ENCODE measurements at regions not wholly inside any gene's neighbourhood (a gene's known extent, or its start where the extent isn't known, plus 50 kb on each side); places are given as distances from the start of the nearest gene placed in this dataset.

DNA sequence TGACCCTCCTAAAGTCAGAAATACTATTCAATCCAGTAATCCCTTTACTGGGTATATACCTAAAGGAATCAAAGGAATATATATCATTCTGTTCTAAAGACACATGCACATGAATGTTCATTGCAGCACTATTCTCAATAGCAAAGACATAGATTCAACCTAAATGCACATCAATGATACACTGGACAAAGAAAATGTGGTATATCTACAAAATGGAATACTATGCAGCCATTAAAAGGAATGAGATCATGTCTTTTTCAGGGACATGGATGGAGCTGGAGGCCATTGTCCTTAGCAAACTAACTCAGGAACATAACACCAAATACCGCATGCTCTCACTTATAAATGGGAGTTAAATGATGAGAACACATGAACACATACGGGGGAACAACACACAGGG is 306.0 kb upstream of the EPHA5 start:
- DNase-seq, result no peak

DNA sequence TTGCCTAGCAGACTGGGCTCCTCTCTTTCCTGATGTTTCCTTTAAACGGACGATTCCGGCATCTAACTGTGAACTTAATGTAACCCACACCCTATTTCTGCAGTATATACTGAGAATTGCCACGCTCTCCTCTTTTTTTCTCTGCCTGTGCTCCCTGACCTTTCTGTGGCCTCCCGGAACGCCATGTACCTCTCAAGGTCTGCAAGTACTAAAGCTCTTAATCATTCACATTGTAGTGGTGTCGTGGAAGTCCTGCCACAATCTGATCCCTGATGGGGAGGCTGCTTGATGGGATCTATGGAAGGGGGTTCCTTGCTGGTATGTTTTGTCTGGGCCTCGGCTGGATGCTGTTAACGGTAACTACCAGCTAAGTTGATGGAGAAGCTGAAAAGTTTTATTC is 302.9 kb upstream of the EPHA5 start:
- no peak for DNase-seq

DNA sequence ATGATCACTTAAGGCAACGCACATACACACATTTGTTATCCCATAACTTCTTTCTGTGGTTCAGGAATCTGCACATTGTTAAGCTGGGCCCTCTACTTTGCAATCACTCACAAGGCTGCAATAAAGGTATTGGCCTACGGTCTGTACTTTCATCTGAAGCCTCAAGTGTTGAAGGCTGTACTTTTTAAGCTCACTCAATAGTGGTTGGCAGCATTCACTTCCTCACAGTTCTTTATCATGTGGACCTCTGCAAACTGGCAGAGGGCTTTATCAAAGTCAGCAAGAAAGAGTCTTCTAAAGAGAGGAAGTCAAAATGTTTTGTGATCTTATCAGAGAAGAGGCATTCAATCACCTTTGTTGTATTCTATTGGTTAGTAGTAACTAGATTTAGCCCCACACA is 301.4 kb upstream of the EPHA5 start:
- DNase-seq, result no peak

DNA sequence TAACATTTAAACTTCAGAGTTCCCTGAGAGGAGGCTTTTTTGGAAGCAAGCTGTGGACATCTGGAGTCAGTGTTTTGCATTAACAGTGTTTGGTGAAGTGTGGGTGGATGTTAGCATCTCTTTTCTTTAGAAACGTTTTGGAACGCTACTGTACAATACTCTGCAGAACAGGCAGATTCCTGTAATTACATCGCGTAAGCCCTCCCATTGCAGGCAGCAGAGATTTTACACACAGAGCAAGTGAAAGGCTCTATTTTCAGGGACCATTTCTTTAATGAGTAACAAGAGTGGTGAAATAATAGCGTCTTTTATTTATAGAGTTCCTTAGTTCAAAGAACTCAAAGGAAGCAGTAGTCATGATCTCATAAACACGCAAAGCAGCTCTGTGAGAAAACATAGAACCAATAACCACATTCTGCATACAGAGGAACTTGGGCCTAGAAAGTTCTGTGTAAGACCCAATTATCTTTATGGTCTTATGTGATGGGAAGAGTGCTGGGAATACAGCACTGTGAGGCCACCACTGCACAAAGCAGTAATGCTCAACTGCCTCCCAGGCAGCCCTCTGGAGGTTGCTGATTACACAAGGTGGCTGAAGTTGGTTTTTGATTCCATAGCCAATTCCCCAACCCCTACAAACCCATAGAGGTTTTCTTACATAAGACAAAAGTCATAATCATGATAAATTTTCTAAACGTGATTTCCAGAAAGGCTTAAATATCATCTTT is 298.7 kb upstream of the EPHA5 start:
- no peak for DNase-seq

DNA sequence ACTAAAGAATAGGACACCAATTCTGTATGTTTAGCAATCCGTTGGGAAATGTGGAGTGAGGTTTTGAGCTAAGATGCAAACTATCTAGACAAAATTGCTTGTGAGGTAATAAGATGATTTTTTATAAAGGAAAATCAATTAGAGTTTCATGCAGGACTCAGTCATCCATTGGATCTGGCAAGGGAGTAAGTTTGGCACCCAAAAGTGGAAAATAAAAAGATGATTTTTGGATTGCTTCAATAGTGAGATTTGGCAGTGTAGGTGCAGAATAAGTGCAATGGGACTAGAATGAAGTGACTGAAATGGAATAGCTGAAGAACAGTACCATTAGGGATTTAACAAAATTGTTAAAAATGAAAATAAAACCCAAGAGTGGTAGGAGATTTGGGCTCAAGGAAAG is 290.5 kb upstream of the EPHA5 start:
- DNase-seq, result no peak

DNA sequence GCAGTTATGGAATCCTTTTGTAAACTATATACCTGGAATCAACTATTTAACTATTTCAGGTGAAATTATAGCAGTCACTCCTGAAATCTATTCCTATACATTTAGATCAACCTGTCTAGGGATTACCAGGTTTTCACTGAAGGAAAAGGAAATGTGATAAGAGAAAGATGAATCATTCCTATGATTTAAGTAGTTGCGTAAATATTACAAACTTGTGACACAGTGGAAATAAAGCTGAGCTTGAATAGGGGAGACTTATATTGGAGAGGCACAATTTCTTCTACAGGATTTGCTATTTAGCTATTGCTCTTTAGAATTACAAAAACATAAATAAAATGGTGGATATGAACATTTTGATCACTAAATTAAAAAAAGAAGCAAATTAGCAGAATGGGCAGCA is 284.1 kb upstream of the EPHA5 start:
- DNase-seq, result no peak

DNA sequence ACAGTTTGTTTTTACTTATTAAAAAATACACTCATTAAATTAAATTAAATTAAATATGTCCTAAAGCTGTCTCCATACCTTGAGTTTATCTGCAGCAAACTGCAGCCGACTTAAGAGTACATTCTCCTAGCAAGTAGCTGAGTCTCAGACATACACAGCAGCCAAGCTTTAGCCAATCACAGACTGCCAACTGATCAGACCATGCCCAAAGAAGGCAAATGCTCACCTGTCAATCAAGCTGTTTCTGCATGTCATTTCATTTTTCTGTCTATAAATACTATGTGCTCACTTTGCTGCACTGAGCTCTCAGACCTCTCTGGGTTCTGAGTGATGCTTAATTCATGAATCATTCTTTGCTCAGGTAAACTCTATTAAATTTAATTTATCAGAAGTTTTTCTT is 280.9 kb upstream of the EPHA5 start:
- DNase-seq, result no peak

DNA sequence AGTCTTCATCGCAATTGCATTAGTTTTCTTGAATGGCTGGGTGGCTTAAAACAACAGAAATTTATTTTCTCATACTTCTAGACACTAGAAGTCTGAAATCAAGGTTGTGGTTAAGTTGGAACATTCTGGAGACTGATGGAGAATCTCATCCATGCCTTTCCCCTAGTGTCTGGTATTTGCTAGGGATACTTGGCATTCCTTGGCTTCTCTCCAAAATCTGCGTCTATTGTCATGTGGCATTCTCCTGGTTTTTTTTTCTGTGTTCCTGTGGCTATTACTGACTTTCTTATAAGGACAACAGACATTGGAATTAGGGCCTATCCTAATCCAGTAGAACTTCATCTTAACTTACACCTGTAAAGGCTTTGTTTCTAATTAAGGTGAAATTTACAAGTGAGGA is 272.8 kb upstream of the EPHA5 start:
- no peak for DNase-seq

DNA sequence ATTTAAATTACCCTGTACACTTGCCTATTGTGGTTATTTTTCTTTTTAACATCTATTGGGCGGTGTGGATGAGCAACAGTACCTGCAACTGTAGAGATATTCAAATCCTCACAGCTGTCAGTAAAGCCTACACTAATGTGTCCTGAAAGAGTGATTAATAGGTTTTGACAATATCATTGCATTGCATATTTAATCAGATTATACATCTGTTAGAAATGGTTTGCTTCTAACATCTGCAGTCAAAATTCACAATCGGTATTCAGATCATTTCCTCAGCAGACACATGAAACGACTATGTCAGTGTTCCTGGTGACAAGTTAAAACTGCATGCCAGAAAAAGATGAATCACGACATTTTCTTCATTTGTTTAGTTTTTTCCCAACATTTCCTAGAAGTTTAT is 254.6 kb upstream of the EPHA5 start:
- DNase-seq, result no peak

DNA sequence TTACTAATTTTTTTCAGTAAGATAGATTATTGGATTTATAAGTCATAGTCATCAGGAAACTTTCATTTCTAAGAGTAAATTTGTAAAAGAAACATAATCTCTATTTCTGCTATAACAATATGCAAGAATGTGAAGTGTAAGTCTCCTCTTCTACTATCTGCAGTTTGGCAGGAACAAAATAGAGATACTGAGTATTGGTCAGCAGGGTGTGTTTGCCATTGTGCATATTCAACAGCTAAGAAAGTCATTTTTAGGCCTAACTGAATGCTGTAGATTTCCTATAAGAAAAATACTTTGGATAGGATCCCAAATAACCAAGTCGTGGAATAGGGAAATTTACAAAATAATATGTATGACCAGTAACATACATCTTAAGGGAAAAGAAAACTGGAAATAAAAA is 253.3 kb upstream of the EPHA5 start:
- DNase-seq, result no peak

DNA sequence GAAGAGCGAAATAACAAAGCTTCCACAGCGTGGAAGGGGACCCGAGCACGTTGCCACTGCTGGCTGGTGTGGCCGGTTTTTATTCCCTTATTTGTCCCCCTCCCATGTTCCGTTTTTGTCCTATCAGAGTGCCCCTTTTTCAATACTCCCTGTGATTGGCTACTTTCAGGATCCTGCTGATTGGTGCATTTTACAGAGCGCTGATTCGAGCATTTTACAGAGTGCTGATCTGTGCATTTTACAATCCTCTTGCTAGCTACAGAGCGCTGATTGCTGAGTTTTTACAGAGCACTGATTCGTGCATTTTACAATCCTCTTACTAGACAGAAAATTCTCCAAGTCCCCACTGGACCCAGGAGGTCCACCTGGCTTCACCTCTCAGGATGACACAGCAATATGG is 250.9 kb upstream of the EPHA5 start:
- DNase-seq, result no peak

DNA sequence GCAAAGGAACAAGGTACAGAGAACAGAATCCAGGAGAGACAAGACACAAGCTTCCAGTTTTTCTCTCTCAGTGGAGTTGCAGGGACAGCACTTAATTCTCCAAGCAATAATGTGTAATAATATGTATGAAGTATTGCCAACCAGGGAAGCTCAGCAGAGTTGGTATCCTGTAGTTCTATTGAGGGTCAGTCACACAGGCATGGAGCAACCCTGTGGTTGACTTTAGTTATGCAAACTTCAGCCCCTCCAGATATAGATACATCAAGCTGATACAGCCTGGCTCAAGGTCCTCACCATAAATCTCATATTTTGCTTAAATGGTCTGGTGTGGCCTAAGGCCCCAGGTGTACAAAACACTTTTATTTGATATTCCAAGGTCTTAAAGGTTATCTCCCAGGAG is 248.6 kb upstream of the EPHA5 start:
- DNase-seq, result no peak

DNA sequence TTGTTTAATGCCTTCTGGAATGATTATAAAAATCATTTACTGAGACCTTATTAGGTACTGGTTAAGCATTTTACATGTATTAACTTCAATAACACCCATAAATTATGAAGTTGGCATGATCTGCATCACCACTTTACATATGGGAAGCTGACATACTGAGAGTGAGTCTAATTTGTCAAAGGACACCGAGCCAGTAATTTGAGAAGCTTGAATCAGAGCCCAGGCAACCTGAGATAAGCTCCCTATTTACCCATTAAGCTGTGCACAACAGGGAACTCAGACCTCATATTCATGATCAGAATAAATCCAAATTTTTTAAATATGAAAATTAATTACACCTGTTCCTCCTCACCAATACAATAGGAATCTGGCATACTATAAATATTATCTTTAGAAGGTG is 247.9 kb upstream of the EPHA5 start:
- no peak for DNase-seq

DNA sequence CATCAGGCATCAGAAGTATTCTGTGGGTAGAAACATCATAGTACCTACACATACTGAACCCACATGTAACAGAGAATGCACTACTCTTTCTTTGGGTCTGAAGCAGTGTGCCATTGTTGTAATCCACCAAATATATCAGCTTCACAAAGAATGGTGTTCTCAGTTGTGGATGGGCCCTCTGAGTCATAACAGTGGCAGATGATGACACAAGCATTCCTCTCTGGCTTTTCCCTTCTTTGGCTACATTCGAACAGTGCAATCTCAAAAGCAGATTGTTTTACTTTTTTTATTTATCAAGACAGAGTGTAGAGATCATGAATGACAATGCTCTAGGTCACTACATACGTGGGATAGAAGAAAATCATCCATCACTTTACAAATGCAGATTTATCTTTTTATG is 247.2 kb upstream of the EPHA5 start:
- no peak for DNase-seq

DNA sequence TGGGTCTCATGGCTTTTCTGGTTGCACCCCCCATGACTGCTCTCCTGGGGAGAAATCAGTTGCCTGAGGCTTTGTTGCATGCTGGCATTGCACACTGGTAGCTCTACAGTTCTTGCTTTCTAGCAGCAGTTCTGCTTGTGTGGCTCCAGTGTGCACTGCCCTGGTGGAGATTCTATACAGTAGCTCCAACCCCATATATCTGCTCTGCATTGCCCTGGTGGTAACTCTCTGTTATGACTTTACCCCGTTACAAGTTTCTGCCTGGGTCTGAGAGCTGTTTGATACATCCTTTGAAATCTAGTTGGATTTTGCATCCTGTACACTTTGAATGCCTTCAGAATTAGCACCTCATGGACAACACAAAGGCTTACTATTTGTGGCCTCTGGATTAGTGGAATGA is 241.4 kb upstream of the EPHA5 start:
- no peak for DNase-seq

DNA sequence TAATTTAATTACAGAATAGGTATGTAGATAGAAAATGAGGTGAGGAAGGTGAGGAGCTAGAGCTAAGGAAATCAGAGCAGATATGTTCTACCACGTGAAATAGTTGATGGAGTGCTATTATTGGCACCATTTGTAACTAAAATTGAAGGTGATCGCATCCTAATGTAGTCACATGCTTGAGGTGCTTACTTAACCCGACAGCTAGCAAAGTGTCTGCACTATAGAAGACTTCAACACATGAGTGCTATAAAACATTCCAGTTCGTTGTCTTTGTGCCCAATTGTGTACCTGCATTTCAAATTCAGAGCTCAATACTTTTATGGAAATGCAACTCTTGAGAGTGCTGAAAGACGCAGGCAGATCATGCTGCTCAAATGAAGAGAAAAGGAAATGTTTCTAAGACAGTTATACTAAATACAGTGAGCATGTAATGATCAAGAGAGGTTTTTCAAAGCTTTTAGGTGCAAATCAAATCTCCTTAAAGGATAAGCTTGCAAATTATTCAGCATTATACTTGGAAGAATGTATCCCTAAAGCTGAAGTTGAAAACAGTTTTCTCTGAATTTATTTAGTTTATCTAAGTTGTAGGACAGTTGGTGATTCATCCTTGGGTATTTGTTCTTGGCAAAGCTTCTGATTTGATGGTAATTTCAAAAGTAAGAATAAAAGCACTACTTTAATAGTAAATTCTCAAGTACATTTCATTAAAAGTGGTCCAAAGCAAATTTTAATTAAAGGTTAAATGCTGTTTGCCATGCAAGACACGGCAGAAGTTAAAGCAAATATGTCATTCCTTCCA is 223.9 kb upstream of the EPHA5 start:
- no peak for DNase-seq

DNA sequence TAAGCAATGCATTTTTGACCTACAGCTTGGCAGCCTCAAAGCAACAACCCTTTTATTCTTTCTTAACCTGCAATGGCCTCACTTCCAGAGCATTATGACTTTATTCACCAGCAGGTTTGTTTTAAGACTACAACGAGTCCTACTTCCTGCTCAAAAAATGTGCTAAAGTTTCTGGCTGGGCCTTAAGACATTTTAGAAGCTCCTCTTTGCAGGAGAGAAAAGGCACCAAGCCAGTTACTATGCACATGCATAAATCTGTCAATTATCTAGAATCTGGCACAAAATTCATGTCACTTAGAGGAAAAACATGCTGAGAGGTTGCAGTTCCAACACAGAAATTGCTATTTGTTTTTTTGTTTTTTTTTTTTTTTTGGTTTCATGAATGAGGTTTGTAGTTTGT is 223.0 kb upstream of the EPHA5 start:
- no peak for DNase-seq

DNA sequence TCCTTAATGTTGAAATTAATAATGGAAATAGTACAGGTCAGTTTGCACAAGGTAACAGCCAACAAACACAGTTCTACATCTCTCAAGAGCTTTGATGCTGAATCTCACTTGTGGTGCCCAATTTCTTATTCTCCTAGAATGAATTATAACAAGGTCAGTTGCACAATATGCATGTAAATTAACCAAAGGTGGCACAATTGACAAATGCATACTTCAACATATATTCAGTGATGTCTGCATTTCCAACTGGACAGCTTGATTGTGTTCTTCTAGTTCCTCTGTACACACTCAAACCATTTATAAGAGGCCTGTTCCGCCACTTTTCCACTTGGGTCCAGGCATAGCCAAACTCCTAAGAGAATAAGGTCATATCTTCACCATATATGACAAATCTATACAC is 210.3 kb upstream of the EPHA5 start:
- DNase-seq, result no peak

DNA sequence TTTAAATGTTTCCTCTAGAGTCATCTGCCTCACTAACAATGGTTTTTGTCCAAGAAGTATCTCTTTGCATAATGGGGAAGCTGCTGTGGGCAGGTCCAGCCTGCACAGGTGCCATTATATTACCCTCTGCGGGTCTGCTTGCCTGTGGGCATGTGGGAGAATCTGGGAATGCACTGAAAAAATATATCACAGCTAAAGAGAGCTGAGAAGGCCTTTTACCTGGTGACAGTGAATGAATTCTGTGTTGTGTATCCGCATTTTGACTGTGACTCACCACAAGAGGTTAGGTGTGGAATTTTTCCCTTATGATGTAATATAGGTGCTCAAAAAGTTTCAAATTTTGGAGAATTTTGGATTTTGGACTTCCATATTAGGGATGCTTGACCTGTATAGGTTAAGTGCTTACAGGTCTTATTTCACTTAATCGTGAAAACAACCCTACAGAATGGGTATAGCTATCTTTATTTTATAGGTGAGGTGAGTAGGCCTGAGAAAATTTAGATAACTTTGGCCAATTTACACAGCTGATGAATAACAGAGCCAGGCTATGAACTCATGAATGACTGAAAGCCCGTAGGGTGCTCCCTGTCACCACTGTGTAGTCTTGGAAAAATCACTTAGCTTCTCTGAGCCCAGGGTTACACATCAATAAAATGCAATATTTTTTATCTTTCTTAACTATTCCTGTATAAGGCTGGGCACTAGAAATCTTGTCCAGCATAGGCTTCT is 198.0 kb upstream of the EPHA5 start:
- DNase-seq, result no peak

DNA sequence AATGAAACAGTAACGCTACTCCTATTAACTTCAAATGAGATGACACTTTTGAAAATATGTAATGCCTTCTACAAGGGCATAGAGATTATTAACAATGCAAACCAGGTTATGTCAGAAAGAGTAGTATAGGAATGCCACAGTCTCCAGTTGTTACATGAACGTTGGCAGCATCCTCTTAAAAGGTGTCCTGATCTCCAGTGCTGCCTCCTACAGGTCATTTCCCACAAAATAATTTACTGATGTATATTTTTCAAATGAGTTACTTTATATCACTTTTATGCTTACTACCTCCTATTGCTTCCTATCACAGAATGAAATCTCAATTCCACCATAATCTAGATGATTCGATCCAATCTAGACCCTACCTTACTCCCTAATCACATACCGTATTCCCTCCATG is 195.2 kb upstream of the EPHA5 start:
- DNase-seq, result no peak

DNA sequence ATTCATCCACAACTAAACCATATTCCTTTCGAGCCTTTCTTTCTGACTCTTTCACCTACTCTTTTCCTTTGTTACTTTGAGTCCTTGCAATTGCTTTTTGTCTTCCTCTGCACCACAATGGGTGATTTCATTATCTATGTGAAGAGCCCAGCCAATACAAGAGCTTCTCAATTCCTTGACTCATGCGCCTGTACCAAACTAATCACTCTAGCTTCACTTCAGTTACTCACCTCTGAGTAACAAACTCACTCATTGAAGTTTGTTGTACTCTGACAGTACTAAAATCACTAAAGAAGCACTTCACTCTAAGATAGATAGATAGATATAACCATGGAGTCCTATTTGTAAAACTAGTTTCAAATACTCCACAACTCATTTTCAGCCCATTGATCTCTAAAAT is 191.7 kb upstream of the EPHA5 start:
- no peak for DNase-seq

DNA sequence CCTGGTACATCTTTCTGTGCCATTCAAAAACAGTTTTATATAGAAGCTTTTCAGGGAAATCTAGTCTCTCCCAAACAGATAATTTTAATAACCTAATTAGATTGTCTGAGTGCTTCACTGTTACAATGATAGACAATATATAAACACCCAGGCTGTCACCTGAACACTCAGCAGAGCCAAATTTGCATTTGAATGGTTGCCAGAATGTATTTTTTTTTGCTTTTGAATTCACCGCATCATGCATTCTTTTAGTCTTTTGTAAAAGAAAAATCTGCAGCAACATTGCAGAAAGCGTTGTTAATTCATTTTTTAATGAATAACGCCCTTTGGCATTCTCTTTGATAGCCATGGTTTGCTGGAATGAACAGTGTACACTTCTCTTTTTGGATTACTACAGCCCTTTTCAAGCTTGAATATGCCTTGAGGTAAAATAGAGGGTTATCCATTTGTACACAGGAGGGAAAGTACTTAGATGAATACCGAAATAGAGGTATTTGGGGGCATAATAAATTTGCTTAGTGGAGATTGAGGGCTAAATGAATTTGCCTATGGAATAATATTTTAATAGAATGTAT is 175.0 kb upstream of the EPHA5 start:
- DNase-seq, result no peak

DNA sequence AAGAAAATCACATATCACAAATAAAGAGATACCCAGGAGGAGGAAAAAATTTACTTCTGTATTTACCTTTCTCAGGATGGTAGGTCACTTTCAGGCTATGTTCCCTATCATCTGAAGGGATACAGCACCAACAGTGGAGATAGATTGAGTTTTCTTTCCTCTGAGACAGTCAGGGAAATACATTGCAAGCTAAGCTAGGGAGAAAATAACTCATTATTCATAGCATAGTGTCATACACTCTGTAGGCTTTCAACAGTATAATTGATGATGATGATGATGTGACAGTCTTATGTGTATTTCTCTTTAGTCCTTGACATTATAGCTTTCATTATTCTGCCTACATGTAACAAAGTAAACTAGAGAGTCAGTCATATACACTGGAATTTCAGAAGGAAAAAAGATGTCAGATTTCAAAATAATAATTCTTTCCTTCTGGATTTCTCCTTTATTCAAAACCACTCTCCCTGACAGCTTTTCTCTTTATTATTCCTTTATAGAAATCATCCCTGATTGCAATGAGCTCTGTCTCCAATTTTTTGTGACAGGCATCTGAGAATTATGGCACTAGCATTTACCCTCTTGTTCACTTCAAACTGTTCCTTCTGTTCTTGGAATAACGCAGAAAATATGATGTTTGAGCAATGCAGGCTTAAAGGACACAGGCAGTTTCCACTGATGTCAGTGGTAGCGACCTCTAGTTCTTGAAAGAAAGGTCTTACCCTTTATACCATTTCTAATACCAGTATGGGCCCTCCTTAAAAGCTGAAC is 169.1 kb upstream of the EPHA5 start:
- no peak for DNase-seq

Data from activated CD8-positive, alpha-beta memory T cell treated with anti-CD3 and anti-CD28 coated beads, Interleukin-2, amount 50 U/mL, for 48 hours (primary cell).